A204.1 (cell line): ENCODE measurements at regions not wholly inside any gene's neighbourhood (a gene's known extent, or its start where the extent isn't known, plus 50 kb on each side); places are given as distances from the start of the nearest gene placed in this dataset.

Experiments
- FAIRE-seq: peaks from 2 replicates; lab custom pipeline; 2012; peaks lifted over from hg19 to GRCh38; lab: Jason Lieb, UNC

GRCh38 chr2:80786584-80786983 is 482.0 kb upstream of the LRRTM1 start:
- peak; percentile 3 for FAIRE-seq

GRCh38 chr2:80778704-80779103 is 474.2 kb upstream of the LRRTM1 start:
- FAIRE-seq = no peak

- FAIRE-seq = no peak
Measured at GRCh38 chr2:80748592-80748991, 444.0 kb upstream of the LRRTM1 start.

GRCh38 chr2:80737047-80737446 is 432.5 kb upstream of the LRRTM1 start:
- no peak for FAIRE-seq

- no peak for FAIRE-seq
Measured at GRCh38 chr2:80725001-80725400, 420.4 kb upstream of the LRRTM1 start.

GRCh38 chr2:80722803-80723202 is 418.3 kb upstream of the LRRTM1 start:
- no peak for FAIRE-seq

- no peak for FAIRE-seq
Measured at GRCh38 chr2:80719607-80720006, 415.1 kb upstream of the LRRTM1 start.

GRCh38 chr2:80715433-80715832 is 410.9 kb upstream of the LRRTM1 start:
- FAIRE-seq = no peak

GRCh38 chr2:80711915-80712314 is 407.4 kb upstream of the LRRTM1 start:
- no peak for FAIRE-seq

- FAIRE-seq = no peak
Measured at GRCh38 chr2:80706951-80707350, 402.4 kb upstream of the LRRTM1 start.

- FAIRE-seq = no peak
Measured at GRCh38 chr2:80706541-80706940, 402.0 kb upstream of the LRRTM1 start.

- no peak for FAIRE-seq
Measured at GRCh38 chr2:80703532-80703931, 399.0 kb upstream of the LRRTM1 start.

- no peak for FAIRE-seq
Measured at GRCh38 chr2:80700961-80701360, 396.4 kb upstream of the LRRTM1 start.
